SK-N-MC (cell line): ENCODE measurements at regions not wholly inside any gene's neighbourhood (a gene's known extent, or its start where the extent isn't known, plus 50 kb on each side); places are given as distances from the start of the nearest gene placed in this dataset.
"Not testable (repeated sequence)": the region's sequence is repeated elsewhere in the genome, so short reads cannot be mapped to it uniquely, and the experiment has no call there.

Source experiments
- DNase-seq: peaks from one replicate; pipeline ENCODE4 v3.0.0-alpha.2; 2011; ENCODE audit warnings: low read depth, low spot score
- H3K27ac ChIP-seq: fragments of 200-600 bp; sonication (generic); 2 replicates; pipeline ENCODE4 v1.5.1; 2016; ENCODE audit warnings: mixed run types
- H3K36me3 ChIP-seq: fragments of 200-600 bp; sonication (generic); 2 replicates; pipeline ENCODE4 v1.6.1; 2017; ENCODE audit warnings: antibody characterized with exemption, low read length, mixed read lengths; ENCODE audit not compliant: insufficient read depth
- H3K4me3 ChIP-seq: fragments of 200-600 bp; sonication (generic); 2 replicates; pipeline ENCODE4 v1.5.1; 2016
- H3K9ac ChIP-seq: fragments of 200-600 bp; sonication (generic); 2 replicates; pipeline ENCODE4 v1.8.0; 2017; ENCODE audit warnings: mixed run types, mixed read lengths; ENCODE audit not compliant: insufficient read length
- H3K9me3 ChIP-seq: fragments of 200-600 bp; sonication (generic); 2 replicates; pipeline ENCODE4 v1.6.1; 2017; ENCODE audit warnings: low read depth, mild to moderate bottlenecking, antibody characterized with exemption, low read length, moderate library complexity, mixed read lengths
- EZH2 ChIP-seq: fragments of 200-600 bp; sonication (generic); IDR thresholded peaks from one replicate; pipeline ENCODE4 v1.6.1; 2017; ENCODE audit warnings: antibody characterized with exemption
- FOXP2 ChIP-seq: optimal IDR thresholded peaks from 2 replicates; pipeline ENCODE3; 2011; ENCODE audit warnings: mild to moderate bottlenecking, moderate library complexity; ENCODE audit not compliant: insufficient read depth; ENCODE audit errors: extremely low read length, control extremely low read depth
- POLR2AphosphoS5 ChIP-seq: IDR thresholded peaks from 2 replicates; pipeline ENCODE4 v1.6.1; 2012; ENCODE audit warnings: mild to moderate bottlenecking, low read depth, low read length, borderline replicate concordance

DNA sequence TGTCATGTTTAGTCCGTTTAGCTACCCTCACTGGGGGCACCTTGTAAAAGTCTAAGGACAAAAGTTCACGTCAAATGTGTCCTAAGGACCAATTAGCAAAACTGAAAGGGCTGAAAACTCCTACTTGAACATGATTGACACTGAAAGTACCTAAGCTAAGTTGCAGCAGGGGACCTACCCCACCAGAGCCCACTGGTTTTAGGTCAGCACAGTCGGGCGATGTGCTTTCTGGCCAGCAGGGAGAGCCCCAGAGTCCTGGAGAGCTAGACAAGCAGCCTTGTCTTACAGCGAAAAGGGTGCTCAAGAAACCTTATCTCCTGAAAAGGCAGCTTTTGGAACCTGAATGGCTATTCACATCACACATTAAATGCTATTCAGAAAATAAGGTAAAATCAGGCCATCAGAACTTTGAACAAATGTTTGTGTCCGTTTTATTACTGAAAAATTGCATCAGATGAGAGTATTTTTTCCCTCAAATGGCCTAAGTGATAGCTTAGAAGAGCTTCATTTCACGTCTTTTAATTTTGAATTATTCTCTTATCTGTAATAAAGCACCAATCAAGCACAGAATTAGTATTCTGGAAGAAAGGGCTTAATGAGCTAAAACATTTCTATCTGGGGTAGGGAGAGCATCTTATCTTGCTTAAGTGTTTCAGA lies 52.2 kb upstream of the MKI67 start:
- no peaks in the 10 kb centered on the region for H3K36me3 ChIP-seq
- H3K9ac ChIP-seq = no peak overlapping the region
- TF ChIP-seq POLR2AphosphoS5 = no peak
- TF ChIP-seq EZH2 = no peak
- no peak for TF ChIP-seq FOXP2
- no peaks in the 10 kb centered on the region for H3K9me3 ChIP-seq
- H3K27ac ChIP-seq = no peak overlapping the region
- no peak overlapping the region for H3K4me3 ChIP-seq
- DNase-seq = no peak

GRCh38 chr10:128180843-128181242 lies 54.6 kb upstream of the MKI67 start:
- no peak overlapping the region for H3K4me3 ChIP-seq
- no peaks in the 10 kb centered on the region for H3K9me3 ChIP-seq
- no peak for TF ChIP-seq FOXP2
- TF ChIP-seq EZH2 = no peak
- no peak for TF ChIP-seq POLR2AphosphoS5
- DNase-seq = no peak
- H3K9ac ChIP-seq = no peak overlapping the region
- no peaks in the 10 kb centered on the region for H3K36me3 ChIP-seq
- H3K27ac ChIP-seq = no peak overlapping the region

DNA sequence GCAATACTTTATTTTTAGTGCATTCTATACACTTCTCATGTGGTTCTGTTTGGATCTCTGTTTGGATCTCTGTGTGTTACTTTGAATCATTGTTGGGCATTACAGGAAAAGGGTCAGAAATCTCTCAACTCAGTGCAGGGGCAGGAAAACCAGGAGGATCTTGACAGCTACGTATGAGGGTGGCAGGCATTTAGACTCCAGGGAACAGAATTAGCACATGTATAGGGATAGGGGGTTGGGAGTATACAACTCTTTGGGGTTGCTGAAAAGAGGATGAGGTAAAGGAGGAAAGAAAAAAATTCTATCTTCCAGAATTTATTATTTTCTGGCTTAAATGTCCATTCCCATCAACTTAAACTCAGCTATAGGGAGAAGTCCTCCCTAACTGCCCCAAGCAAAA lies 59.4 kb upstream of the MKI67 start:
- Histone ChIP-seq H3K36me3 (no peaks in the 10 kb centered on the region), H3K4me3 (no peak overlapping the region), H3K9ac (no peak overlapping the region), H3K9me3 (no peaks in the 10 kb centered on the region), H3K27ac (no peak overlapping the region)
- no peak for DNase-seq
- TF ChIP-seq FOXP2 (no peak), EZH2 (no peak), POLR2AphosphoS5 (no peak)

- Histone ChIP-seq H3K4me3 (no peak overlapping the region), H3K36me3 (no peaks in the 10 kb centered on the region), H3K9me3 (no peaks in the 10 kb centered on the region), H3K9ac (no peak overlapping the region), H3K27ac (no peak overlapping the region)
- TF ChIP-seq EZH2 (no peak), POLR2AphosphoS5 (no peak), FOXP2 (no peak)
- DNase-seq = no peak
Observed at GRCh38 chr10:128186959-128187787, 61.0 kb upstream of the MKI67 start.

DNA sequence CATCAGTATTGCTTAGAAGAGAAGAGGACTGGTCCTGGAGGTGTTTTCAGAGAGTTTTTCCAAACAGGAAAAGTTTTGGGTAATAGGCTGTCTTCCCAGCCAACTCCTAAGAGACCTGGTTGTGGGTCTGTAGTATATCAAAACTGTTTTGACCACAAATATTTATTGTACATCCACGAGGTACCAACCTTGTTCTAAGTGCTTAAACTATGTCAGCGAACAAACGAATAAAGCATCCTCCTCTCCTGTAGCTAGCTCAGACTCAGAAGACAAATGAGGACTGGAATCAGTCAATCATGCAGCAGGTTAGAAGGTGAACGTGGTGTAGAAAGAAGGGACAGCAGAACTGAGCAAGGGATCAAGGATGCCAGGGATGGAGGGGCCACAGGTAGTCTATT lies 61.6 kb upstream of the MKI67 start:
- H3K27ac ChIP-seq = no peak overlapping the region
- H3K9me3 ChIP-seq = no peaks in the 10 kb centered on the region
- no peak overlapping the region for H3K9ac ChIP-seq
- H3K4me3 ChIP-seq = no peak overlapping the region
- no peak for DNase-seq
- no peak for TF ChIP-seq EZH2
- no peak for TF ChIP-seq POLR2AphosphoS5
- TF ChIP-seq FOXP2 = no peak
- no peaks in the 10 kb centered on the region for H3K36me3 ChIP-seq

DNA sequence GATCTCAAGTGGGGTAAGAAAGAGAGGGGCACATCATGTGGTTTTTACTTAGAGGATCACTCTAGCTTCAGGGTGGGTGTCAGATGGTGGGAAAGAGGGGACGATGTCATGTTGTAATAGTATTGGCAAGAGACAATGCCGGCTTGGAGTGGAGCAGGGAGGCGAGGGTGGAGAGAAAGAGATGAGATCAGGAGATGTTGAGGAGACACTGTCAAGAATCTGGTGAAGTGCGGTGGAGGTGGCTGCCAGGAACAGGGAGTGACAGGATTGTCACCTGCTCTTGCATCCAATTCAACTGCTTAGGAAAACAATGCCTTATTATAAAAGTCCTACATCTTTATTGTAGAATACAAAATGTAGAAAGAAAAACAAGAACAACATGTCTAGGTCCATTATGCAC lies 63.0 kb upstream of the MKI67 start:
- no peak overlapping the region for H3K4me3 ChIP-seq
- DNase-seq = no peak
- no peak overlapping the region for H3K27ac ChIP-seq
- H3K9ac ChIP-seq = no peak overlapping the region
- no peaks in the 10 kb centered on the region for H3K9me3 ChIP-seq
- TF ChIP-seq EZH2 = no peak
- TF ChIP-seq POLR2AphosphoS5 = no peak
- TF ChIP-seq FOXP2 = no peak
- H3K36me3 ChIP-seq = no peaks in the 10 kb centered on the region

- TF ChIP-seq FOXP2 (no peak), POLR2AphosphoS5 (no peak), EZH2 (no peak)
- Histone ChIP-seq H3K9ac (no peak overlapping the region), H3K27ac (no peak overlapping the region), H3K36me3 (no peaks in the 10 kb centered on the region), H3K4me3 (no peak overlapping the region), H3K9me3 (no peaks in the 10 kb centered on the region)
- DNase-seq = no peak
Observed at GRCh38 chr10:128191847-128192246, 65.6 kb upstream of the MKI67 start.

DNA sequence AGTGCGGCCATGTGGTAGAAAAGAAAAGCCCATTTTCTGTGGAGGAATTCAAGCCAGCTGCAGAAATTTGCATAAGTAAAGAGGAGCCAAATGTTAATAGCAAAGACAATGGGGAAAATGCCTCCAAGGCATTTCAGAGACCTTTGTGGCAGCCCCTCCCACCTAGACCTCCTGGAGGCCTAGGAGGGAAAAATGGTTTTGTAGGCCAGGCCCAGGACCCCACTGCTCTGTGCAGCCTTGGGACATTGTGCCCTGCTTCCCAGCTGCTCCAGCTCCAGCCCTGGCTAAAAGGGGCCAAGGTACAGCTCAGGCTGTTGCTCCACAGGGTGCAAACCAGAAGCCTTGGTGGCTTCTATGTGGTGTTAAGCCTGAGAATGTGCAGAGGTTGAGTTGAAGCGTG lies 75.6 kb upstream of the MKI67 start:
- not testable (repeated sequence) for H3K9ac ChIP-seq, H3K27ac ChIP-seq, H3K4me3 ChIP-seq, DNase-seq, H3K36me3 ChIP-seq, H3K9me3 ChIP-seq
